HEK293 (cell line): ENCODE measurements at regions not wholly inside any gene's neighbourhood (a gene's known extent, or its start where the extent isn't known, plus 50 kb on each side); places are given as distances from the start of the nearest gene placed in this dataset.

Source experiments
- CTCF ChIA-PET: fragments of 350-600 bp; formaldehyde crosslinking; extraction: SDS; loops from one replicate; lab custom pipeline; 2021; ENCODE audit warnings: antibody characterized with exemption; lab: Yijun Ruan, JAX
- POLR2A ChIA-PET: fragments of 300-600 bp; formaldehyde crosslinking; extraction: SDS; loops from one replicate; lab custom pipeline; 2020; ENCODE audit warnings: antibody characterized with exemption, inconsistent platforms; lab: Yijun Ruan, JAX
- H3K27ac ChIP-seq: fragments of 200-500 bp; sonication (Bioruptor generic); 2 replicates; pipeline ENCODE4 v1.5.1; 2014; ENCODE audit warnings: low read depth, low read length, control low read depth, inconsistent platforms; ENCODE audit errors: extremely low read depth
- H3K36me3 ChIP-seq, 2 experiments: fragments of 200-500 bp in 1 of 2; sonication (Bioruptor generic) in 1 of 2; 1 replicate in 1 of 2; 2 replicates in 1 of 2; pipeline ENCODE4 v1.5.1; 2014 to 2017; ENCODE audit warnings: inconsistent platforms in 2 of 2, low read length in 2 of 2; ENCODE audit not compliant: control insufficient read depth in 2 of 2, insufficient read depth in 1 of 2
- H3K4me1 ChIP-seq: fragments of 200-500 bp; sonication (Bioruptor generic); 2 replicates; pipeline ENCODE4 v1.5.1; 2014; ENCODE audit warnings: mild to moderate bottlenecking, low read length, inconsistent platforms; ENCODE audit not compliant: control insufficient read depth, insufficient read depth
- H3K4me3 ChIP-seq: 2 replicates; pipeline ENCODE4 v1.5.1; 2011; ENCODE audit warnings: low read depth, mild to moderate bottlenecking, control low read depth, low read length, moderate library complexity
- H3K9me3 ChIP-seq: fragments of 200-500 bp; sonication (Bioruptor generic); 2 replicates; pipeline ENCODE4 v1.5.1; 2014; ENCODE audit warnings: low read depth, low read length, inconsistent platforms; ENCODE audit not compliant: control insufficient read depth, insufficient read depth
- GLIS1 ChIP-seq: fragments of 450-650 bp; formaldehyde crosslinking; IDR thresholded peaks from 2 replicates; pipeline ENCODE4 v1.5.1; 2016; ENCODE audit warnings: missing biosample characterization, missing genetic modification characterization
- RBAK ChIP-seq: fragments of 450-650 bp; formaldehyde crosslinking; IDR thresholded peaks from 2 replicates; pipeline ENCODE4 v1.5.1; 2016; ENCODE audit warnings: missing biosample characterization, missing genetic modification characterization
- SP3 ChIP-seq: fragments of 450-650 bp; formaldehyde crosslinking; IDR thresholded peaks from 2 replicates; pipeline ENCODE4 v1.5.1; 2016; ENCODE audit warnings: missing biosample characterization, missing genetic modification characterization
- ZBTB7A ChIP-seq: fragments of 450-650 bp; formaldehyde crosslinking; IDR thresholded peaks from 2 replicates; pipeline ENCODE4 v1.5.1; 2016; ENCODE audit warnings: low read depth, missing biosample characterization, missing genetic modification characterization
- ZFP3 ChIP-seq: fragments of 450-650 bp; formaldehyde crosslinking; IDR thresholded peaks from 2 replicates; pipeline ENCODE4 v1.5.1; 2016; ENCODE audit warnings: low read depth, missing biosample characterization, missing genetic modification characterization
- ZNF121 ChIP-seq: fragments of 450-650 bp; formaldehyde crosslinking; IDR thresholded peaks from 2 replicates; pipeline ENCODE4 v1.5.1; 2016; ENCODE audit warnings: missing biosample characterization, missing genetic modification characterization
- ZNF148 ChIP-seq: fragments of 450-650 bp; formaldehyde crosslinking; IDR thresholded peaks from 2 replicates; pipeline ENCODE4 v1.5.0; 2017; ENCODE audit warnings: missing biosample characterization, missing genetic modification characterization, borderline replicate concordance
- ZNF23 ChIP-seq: fragments of 450-650 bp; formaldehyde crosslinking; IDR thresholded peaks from 2 replicates; pipeline ENCODE4 v1.5.1; 2016; ENCODE audit warnings: missing biosample characterization, missing genetic modification characterization, borderline replicate concordance
- ZNF302 ChIP-seq: fragments of 450-650 bp; formaldehyde crosslinking; IDR thresholded peaks from 2 replicates; pipeline ENCODE4 v1.5.1; 2016; ENCODE audit warnings: missing biosample characterization, missing genetic modification characterization, low read depth
- ZNF311 ChIP-seq: fragments of 450-650 bp; formaldehyde crosslinking; IDR thresholded peaks from 2 replicates; pipeline ENCODE4 v1.5.1; 2017; ENCODE audit warnings: missing biosample characterization, missing genetic modification characterization, borderline replicate concordance
- ZNF37A ChIP-seq: fragments of 450-650 bp; IDR thresholded peaks from 2 replicates; pipeline ENCODE4 v1.5.1; 2018; ENCODE audit warnings: missing biosample characterization, missing genetic modification characterization
- ZNF404 ChIP-seq: fragments of 450-650 bp; formaldehyde crosslinking; IDR thresholded peaks from 2 replicates; pipeline ENCODE4 v1.5.1; 2017; ENCODE audit warnings: missing biosample characterization, missing genetic modification characterization
- ZNF514 ChIP-seq: fragments of 450-650 bp; formaldehyde crosslinking; IDR thresholded peaks from 2 replicates; pipeline ENCODE4 v1.5.1; 2016; ENCODE audit warnings: missing biosample characterization, missing genetic modification characterization
- ZNF549 ChIP-seq: fragments of 450-650 bp; IDR thresholded peaks from 2 replicates; pipeline ENCODE4 v1.5.1; 2018; ENCODE audit warnings: missing biosample characterization, missing genetic modification characterization, mild to moderate bottlenecking, inconsistent platforms, moderate library complexity
- ZNF558 ChIP-seq: fragments of 450-650 bp; formaldehyde crosslinking; IDR thresholded peaks from 2 replicates; pipeline ENCODE4 v1.5.1; 2016; ENCODE audit warnings: missing biosample characterization, missing genetic modification characterization
- ZNF747 ChIP-seq: fragments of 450-650 bp; formaldehyde crosslinking; IDR thresholded peaks from 2 replicates; pipeline ENCODE4 v1.5.1; 2016; ENCODE audit warnings: missing biosample characterization, missing genetic modification characterization
- ZNF768 ChIP-seq: fragments of 450-650 bp; formaldehyde crosslinking; IDR thresholded peaks from 2 replicates; pipeline ENCODE4 v1.5.1; 2018; ENCODE audit warnings: missing biosample characterization, mild to moderate bottlenecking, missing genetic modification characterization
- TF ChIP-seq, protein P1 (sequence below): fragments of 450-650 bp; formaldehyde crosslinking; optimal IDR thresholded peaks from 2 replicates; pipeline ENCODE3; 2016; ENCODE audit warnings: missing biosample characterization, mild to moderate bottlenecking, missing genetic modification characterization
- TF ChIP-seq, protein P2 (sequence below): fragments of 450-650 bp; formaldehyde crosslinking; IDR thresholded peaks from 2 replicates; pipeline ENCODE4 v1.5.1; 2016; ENCODE audit warnings: missing biosample characterization, missing genetic modification characterization
- TF ChIP-seq, protein P3 (sequence below): fragments of 450-650 bp; formaldehyde crosslinking; IDR thresholded peaks from 2 replicates; pipeline ENCODE4 v1.5.1; 2016; ENCODE audit warnings: missing biosample characterization, missing genetic modification characterization

- CTCF ChIA-PET, result interaction anchor here (0.5 kb wide), 1 partner anchor 1056 kb away, joined by 3 read pairs; no protein-coding TSS in a partner anchor
Measured at GRCh38 chr4:125780747-125781146, 466.0 kb downstream of the FAT4 start.

GRCh38 chr4:125781651-125782050 is 466.9 kb downstream of the FAT4 start:
- TF ChIP-seq, protein P1, sequence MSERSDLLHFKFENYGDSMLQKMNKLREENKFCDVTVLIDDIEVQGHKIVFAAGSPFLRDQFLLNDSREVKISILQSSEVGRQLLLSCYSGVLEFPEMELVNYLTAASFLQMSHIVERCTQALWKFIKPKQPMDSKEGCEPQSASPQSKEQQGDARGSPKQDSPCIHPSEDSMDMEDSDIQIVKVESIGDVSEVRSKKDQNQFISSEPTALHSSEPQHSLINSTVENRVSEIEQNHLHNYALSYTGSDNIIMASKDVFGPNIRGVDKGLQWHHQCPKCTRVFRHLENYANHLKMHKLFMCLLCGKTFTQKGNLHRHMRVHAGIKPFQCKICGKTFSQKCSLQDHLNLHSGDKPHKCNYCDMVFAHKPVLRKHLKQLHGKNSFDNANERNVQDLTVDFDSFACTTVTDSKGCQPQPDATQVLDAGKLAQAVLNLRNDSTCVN, result no peak
- TF ChIP-seq RBAK (tag by site-specific recombination) (no peak), ZNF311 (tag by site-specific recombination) (no peak), ZNF549 (tag by site-specific recombination) (no peak), ZNF404 (tag by site-specific recombination) (no peak)
- Histone ChIP-seq H3K36me3 (no peaks in the 10 kb centered on the region), H3K9me3 (no peaks in the 10 kb centered on the region), H3K4me3 (no peak overlapping the region), H3K27ac (no peak overlapping the region), H3K4me1 (no peaks in the 10 kb centered on the region)
- ChIA-PET POLR2A (no interaction called here), CTCF (no interaction called here)

More at GRCh38 chr4:125780747-125781146, 466.0 kb downstream of the FAT4 start:
- POLR2A ChIA-PET, result no interaction called here
- TF ChIP-seq, protein P2, sequence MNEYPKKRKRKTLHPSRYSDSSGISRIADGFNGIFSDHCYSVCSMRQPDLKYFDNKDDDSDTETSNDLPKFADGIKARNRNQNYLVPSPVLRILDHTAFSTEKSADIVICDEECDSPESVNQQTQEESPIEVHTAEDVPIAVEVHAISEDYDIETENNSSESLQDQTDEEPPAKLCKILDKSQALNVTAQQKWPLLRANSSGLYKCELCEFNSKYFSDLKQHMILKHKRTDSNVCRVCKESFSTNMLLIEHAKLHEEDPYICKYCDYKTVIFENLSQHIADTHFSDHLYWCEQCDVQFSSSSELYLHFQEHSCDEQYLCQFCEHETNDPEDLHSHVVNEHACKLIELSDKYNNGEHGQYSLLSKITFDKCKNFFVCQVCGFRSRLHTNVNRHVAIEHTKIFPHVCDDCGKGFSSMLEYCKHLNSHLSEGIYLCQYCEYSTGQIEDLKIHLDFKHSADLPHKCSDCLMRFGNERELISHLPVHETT, result no peak
- TF ChIP-seq, protein P3, sequence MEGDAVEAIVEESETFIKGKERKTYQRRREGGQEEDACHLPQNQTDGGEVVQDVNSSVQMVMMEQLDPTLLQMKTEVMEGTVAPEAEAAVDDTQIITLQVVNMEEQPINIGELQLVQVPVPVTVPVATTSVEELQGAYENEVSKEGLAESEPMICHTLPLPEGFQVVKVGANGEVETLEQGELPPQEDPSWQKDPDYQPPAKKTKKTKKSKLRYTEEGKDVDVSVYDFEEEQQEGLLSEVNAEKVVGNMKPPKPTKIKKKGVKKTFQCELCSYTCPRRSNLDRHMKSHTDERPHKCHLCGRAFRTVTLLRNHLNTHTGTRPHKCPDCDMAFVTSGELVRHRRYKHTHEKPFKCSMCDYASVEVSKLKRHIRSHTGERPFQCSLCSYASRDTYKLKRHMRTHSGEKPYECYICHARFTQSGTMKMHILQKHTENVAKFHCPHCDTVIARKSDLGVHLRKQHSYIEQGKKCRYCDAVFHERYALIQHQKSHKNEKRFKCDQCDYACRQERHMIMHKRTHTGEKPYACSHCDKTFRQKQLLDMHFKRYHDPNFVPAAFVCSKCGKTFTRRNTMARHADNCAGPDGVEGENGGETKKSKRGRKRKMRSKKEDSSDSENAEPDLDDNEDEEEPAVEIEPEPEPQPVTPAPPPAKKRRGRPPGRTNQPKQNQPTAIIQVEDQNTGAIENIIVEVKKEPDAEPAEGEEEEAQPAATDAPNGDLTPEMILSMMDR (tag by site-specific recombination), result no peak
- no peak for TF ChIP-seq ZNF37A (tag by site-specific recombination)
- TF ChIP-seq ZNF148 (tag by site-specific recombination), result no peak
- TF ChIP-seq ZNF311 (tag by site-specific recombination), result no peak
- TF ChIP-seq ZNF747 (tag by site-specific recombination), result no peak
- no peak for TF ChIP-seq ZBTB7A (tag by site-specific recombination)
- no peak for TF ChIP-seq ZNF558
- H3K9me3 ChIP-seq, result no peaks in the 10 kb centered on the region
- H3K4me3 ChIP-seq, result no peak overlapping the region
- no peak overlapping the region for H3K27ac ChIP-seq
- H3K36me3 ChIP-seq, result no peaks in the 10 kb centered on the region
- no peaks in the 10 kb centered on the region for H3K4me1 ChIP-seq

DNA sequence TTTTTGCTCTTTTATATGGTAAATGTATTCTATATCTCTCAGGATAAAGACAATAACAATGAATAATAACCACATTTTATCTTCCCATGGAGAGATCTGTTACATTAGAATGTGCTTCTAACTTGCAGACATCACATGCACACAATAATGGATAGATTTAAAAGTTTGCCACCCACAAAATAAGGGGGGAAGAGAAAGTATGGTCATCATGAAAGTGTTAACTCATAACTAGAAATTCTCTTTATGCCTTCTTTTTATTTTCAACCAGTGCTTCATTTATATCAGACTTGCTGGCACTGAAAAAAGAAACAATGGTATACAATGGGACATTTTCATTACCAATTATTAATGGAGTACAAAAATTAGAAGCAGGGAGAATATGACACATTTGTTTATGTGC is 470.0 kb downstream of the FAT4 start:
- ChIA-PET CTCF (interaction anchor here (0.9 kb wide), 1 partner anchor 15 kb away, joined by 3 read pairs; no protein-coding TSS in a partner anchor), POLR2A (no interaction called here)
- Histone ChIP-seq H3K4me1 (no peaks in the 10 kb centered on the region), H3K4me3 (no peak overlapping the region), H3K27ac (no peak overlapping the region), H3K36me3 (no peaks in the 10 kb centered on the region), H3K9me3 (no peaks in the 10 kb centered on the region)
- no peak for TF ChIP-seq ZNF23 (tag by site-specific recombination)
- TF ChIP-seq ZNF302 (tag by site-specific recombination), result no peak
- no peak for TF ChIP-seq SP3 (tag by site-specific recombination)
- TF ChIP-seq GLIS1, result no peak
- TF ChIP-seq ZNF768, result no peak
- no peak for TF ChIP-seq ZNF121 (tag by site-specific recombination)
- no peak for TF ChIP-seq ZNF311 (tag by site-specific recombination)
- TF ChIP-seq ZNF514 (tag by site-specific recombination), result no peak
- no peak for TF ChIP-seq ZFP3 (tag by site-specific recombination)
- no peak for TF ChIP-seq ZNF148 (tag by site-specific recombination)
